SK-N-SH (cell line): ENCODE measurements at regions not wholly inside any gene's neighbourhood (a gene's known extent, or its start where the extent isn't known, plus 50 kb on each side); places are given as distances from the start of the nearest gene placed in this dataset.

Source experiments
- CTCF ChIP-seq: fragments of 200-600 bp; sonication (generic); IDR thresholded peaks from 2 replicates; pipeline ENCODE4 v1.6.1; 2017; ENCODE audit warnings: antibody characterized with exemption, mild to moderate bottlenecking, moderate library complexity
- EP300 ChIP-seq, 2 experiments: IDR thresholded peaks; 2 replicates each; pipeline versions ENCODE4 v1.4.0 to v1.6.1; 2012; ENCODE audit warnings: borderline replicate concordance in 1 of 2, low read depth in 1 of 2, low read length in 1 of 2
- GABPA ChIP-seq: IDR thresholded peaks from 2 replicates; pipeline ENCODE4 v1.4.0; 2012; ENCODE audit warnings: low read depth, mild to moderate bottlenecking
- GATA2 ChIP-seq: sonication (generic); formaldehyde crosslinking; IDR thresholded peaks from 2 replicates; pipeline ENCODE4 v1.5.0; 2020; ENCODE audit warnings: mild to moderate bottlenecking, missing genetic modification reagents
- MEF2A ChIP-seq: IDR thresholded peaks from 2 replicates; pipeline ENCODE4 v1.4.0; 2012; ENCODE audit warnings: low read depth, borderline replicate concordance
- POLR2AphosphoS5 ChIP-seq: IDR thresholded peaks from 2 replicates; pipeline ENCODE4 v1.6.1; 2012; ENCODE audit warnings: low read depth, low read length
- RXRA ChIP-seq: IDR thresholded peaks from 2 replicates; pipeline ENCODE4 v1.4.0; 2012; ENCODE audit warnings: low read depth, mild to moderate bottlenecking, borderline replicate concordance
- USF2 ChIP-seq: fragments of 150-350 bp; IDR thresholded peaks from 2 replicates; pipeline ENCODE4 v1.6.1; 2017; ENCODE audit warnings: antibody characterized with exemption, low read length, low read depth, borderline replicate concordance
- ZBTB33 ChIP-seq: IDR thresholded peaks from 2 replicates; pipeline ENCODE4 v1.4.0; 2012; ENCODE audit warnings: low read depth, borderline replicate concordance
- TF ChIP-seq, protein P1 (sequence below): IDR thresholded peaks from 2 replicates; pipeline ENCODE4 v1.4.0; 2012; ENCODE audit warnings: low read depth
- TF ChIP-seq, protein P2 (sequence below): IDR thresholded peaks from 2 replicates; pipeline ENCODE4 v1.6.1; 2012; ENCODE audit warnings: mild to moderate bottlenecking, low read depth, low read length, moderate library complexity

GRCh38 chr4:31114816-31115215, 394.6 kb downstream of the PCDH7 start:
- TF ChIP-seq USF2 (no peak), CTCF (no peak), POLR2AphosphoS5 (no peak), GATA2 (CRISPR knock-in tag) (no peak), MEF2A (no peak), GABPA (no peak), EP300 (IDR thresholded peaks at IDR 0.05; ENCODE audit: borderline replicate concordance in 1 of 2, low read depth in 1 of 2, low read length in 1 of 2) (no peak), ZBTB33 (no peak), RXRA (no peak)
- TF ChIP-seq, protein P1, sequence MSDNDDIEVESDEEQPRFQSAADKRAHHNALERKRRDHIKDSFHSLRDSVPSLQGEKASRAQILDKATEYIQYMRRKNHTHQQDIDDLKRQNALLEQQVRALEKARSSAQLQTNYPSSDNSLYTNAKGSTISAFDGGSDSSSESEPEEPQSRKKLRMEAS = no peak
- TF ChIP-seq, protein P2, sequence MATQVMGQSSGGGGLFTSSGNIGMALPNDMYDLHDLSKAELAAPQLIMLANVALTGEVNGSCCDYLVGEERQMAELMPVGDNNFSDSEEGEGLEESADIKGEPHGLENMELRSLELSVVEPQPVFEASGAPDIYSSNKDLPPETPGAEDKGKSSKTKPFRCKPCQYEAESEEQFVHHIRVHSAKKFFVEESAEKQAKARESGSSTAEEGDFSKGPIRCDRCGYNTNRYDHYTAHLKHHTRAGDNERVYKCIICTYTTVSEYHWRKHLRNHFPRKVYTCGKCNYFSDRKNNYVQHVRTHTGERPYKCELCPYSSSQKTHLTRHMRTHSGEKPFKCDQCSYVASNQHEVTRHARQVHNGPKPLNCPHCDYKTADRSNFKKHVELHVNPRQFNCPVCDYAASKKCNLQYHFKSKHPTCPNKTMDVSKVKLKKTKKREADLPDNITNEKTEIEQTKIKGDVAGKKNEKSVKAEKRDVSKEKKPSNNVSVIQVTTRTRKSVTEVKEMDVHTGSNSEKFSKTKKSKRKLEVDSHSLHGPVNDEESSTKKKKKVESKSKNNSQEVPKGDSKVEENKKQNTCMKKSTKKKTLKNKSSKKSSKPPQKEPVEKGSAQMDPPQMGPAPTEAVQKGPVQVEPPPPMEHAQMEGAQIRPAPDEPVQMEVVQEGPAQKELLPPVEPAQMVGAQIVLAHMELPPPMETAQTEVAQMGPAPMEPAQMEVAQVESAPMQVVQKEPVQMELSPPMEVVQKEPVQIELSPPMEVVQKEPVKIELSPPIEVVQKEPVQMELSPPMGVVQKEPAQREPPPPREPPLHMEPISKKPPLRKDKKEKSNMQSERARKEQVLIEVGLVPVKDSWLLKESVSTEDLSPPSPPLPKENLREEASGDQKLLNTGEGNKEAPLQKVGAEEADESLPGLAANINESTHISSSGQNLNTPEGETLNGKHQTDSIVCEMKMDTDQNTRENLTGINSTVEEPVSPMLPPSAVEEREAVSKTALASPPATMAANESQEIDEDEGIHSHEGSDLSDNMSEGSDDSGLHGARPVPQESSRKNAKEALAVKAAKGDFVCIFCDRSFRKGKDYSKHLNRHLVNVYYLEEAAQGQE = no peak
